Activated naive CD4-positive, alpha-beta T cell treated with anti-CD3 and anti-CD28 coated beads, Interleukin-2, amount 10 ng/mL, durations not matched to agents 7 days and 5 days (primary cell): ENCODE measurements at regions not wholly inside any gene's neighbourhood (a gene's known extent, or its start where the extent isn't known, plus 50 kb on each side); places are given as distances from the start of the nearest gene placed in this dataset.

Experiments used
- CTCF ChIA-PET: fragments of 350-600 bp; sonication (Branson Sonifier 250); formaldehyde crosslinking; loops from one replicate; lab custom pipeline; 2021; ENCODE audit warnings: antibody characterized with exemption; lab: Charles Lee
- DNase-seq: peaks from one replicate; pipeline ENCODE4 v3.0.0-alpha.2; 2020
- H3K27ac Mint-ChIP-seq: one replicate; pipeline ENCODE4 v1.8.0; 2021; ENCODE audit warnings: mild to moderate bottlenecking, moderate library complexity, mixed read lengths
- H3K27me3 Mint-ChIP-seq: one replicate; pipeline ENCODE4 v1.8.0; 2021; ENCODE audit warnings: mild to moderate bottlenecking, mixed read lengths
- H3K36me3 Mint-ChIP-seq: one replicate; pipeline ENCODE4 v1.8.0; 2021; ENCODE audit warnings: mixed read lengths
- H3K4me1 Mint-ChIP-seq: one replicate; pipeline ENCODE4 v1.8.0; 2021; ENCODE audit warnings: mixed read lengths
- H3K4me3 Mint-ChIP-seq: one replicate; pipeline ENCODE4 v1.8.0; 2021; ENCODE audit warnings: mild to moderate bottlenecking, moderate library complexity, mixed read lengths
- H3K9me3 Mint-ChIP-seq: one replicate; pipeline ENCODE4 v1.8.0; 2021; ENCODE audit warnings: mixed read lengths

DNA sequence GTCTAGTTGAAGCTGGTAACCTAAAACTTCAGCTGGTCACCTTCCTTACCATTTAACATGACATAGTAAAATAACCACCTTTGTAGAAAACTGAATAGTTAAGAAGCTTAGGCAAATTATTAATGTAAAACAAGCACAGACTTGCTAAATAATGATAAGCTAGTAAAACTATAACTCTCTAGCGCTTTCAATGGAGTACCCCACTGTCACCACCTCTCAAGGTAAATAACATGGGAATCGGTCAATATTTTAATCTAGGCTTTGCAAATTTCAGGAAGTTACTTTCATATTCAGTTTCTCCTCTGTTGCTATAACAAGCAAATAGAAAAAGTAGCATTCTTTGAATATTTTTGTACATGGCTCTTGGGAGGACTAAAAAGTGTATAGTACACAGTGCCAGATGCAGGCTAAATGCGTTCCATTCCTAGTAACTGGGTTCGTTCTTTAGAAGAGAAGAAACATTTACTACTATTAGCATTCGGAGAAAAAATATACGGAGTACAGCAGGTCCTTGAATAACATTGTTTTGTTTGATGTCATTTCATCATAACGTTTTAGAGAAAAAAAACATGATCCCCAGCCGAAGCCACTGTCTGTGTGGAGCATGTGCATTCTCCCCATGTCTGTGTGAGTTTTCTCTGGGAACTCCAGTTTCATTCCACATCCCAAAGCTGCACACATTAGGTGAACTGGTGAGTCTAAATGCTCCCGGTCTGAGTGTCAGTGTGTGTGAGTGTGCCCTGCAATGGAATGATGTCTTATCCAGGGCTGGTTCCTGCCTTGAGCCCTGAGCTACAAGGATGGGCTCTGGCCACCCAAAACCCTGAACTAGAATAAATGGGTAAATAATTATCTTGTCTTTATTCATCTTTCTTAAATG is 52.5 kb downstream of the EPRS1 start:
- CTCF ChIA-PET = interaction anchor here (0.6 to 1.4 kb wide), 2 partner anchors 19 to 739 kb away, joined by 3 to 4 read pairs; no protein-coding TSS in a partner anchor
- no peak overlapping the region for H3K27ac Mint-ChIP-seq

DNA sequence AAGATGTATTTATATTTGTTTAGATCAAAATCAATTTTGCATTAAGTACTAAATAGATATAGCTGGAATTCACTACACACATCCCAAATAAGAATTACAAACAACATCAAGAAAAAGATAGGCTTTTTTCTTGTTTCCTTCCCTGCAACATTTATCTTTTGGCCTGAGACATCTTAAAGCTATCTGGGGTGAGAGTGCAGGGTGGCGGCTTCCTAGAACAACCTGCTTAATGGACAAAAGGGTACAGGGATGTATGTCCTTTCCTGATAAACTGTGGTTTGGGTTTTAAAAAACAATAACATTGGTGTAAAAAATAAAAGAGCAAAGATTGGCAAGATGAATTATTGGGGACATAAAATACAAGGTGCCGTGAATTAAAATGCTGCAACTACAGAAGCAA is 54.4 kb downstream of the EPRS1 start:
- no peaks in the 10 kb centered on the region for H3K9me3 Mint-ChIP-seq
- H3K36me3 Mint-ChIP-seq = peaks cover 41% of the 10 kb centered on the region
- no peak overlapping the region for H3K4me3 Mint-ChIP-seq
- H3K27ac Mint-ChIP-seq = no peak overlapping the region
- no peak for DNase-seq
- CTCF ChIA-PET = interaction anchor here (0.7 to 1.5 kb wide), 3 partner anchors 21 to 119 kb away, joined by 3 to 4 read pairs (median 3); no protein-coding TSS in a partner anchor
- H3K27me3 Mint-ChIP-seq = no peaks in the 10 kb centered on the region
- H3K4me1 Mint-ChIP-seq = no peaks in the 10 kb centered on the region

More for the DNA sequence above, 52.5 kb downstream of the EPRS1 start:
- no peaks in the 10 kb centered on the region for H3K4me1 Mint-ChIP-seq
- no peaks in the 10 kb centered on the region for H3K9me3 Mint-ChIP-seq
- peaks cover 36% of the 10 kb centered on the region for H3K36me3 Mint-ChIP-seq
- no peaks in the 10 kb centered on the region for H3K27me3 Mint-ChIP-seq
- H3K4me3 Mint-ChIP-seq = no peak overlapping the region
- no peak for DNase-seq

DNA sequence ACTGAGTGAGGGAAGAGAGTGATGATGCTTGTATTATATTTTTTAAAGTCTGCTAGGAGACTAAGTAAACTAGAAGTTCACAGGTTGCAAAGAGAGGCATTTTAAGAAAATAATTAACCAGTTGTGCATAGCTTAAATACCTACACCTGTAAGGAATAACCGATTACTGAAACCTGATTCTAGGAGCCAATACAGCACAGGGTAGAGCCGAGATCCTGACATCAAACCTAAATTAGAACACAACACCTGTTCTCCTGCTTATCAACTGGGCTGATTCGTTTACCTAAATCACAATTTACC is 54.8 kb downstream of the EPRS1 start:
- no peak overlapping the region for H3K4me3 Mint-ChIP-seq
- peaks cover 40% of the 10 kb centered on the region for H3K36me3 Mint-ChIP-seq
- CTCF ChIA-PET = interaction anchor here (0.7 to 1.5 kb wide), 4 partner anchors 21 to 166 kb away, joined by 3 to 4 read pairs (median 3); no protein-coding TSS in a partner anchor
- no peak for DNase-seq
- no peaks in the 10 kb centered on the region for H3K9me3 Mint-ChIP-seq
- no peaks in the 10 kb centered on the region for H3K4me1 Mint-ChIP-seq
- no peaks in the 10 kb centered on the region for H3K27me3 Mint-ChIP-seq
- no peak overlapping the region for H3K27ac Mint-ChIP-seq

DNA sequence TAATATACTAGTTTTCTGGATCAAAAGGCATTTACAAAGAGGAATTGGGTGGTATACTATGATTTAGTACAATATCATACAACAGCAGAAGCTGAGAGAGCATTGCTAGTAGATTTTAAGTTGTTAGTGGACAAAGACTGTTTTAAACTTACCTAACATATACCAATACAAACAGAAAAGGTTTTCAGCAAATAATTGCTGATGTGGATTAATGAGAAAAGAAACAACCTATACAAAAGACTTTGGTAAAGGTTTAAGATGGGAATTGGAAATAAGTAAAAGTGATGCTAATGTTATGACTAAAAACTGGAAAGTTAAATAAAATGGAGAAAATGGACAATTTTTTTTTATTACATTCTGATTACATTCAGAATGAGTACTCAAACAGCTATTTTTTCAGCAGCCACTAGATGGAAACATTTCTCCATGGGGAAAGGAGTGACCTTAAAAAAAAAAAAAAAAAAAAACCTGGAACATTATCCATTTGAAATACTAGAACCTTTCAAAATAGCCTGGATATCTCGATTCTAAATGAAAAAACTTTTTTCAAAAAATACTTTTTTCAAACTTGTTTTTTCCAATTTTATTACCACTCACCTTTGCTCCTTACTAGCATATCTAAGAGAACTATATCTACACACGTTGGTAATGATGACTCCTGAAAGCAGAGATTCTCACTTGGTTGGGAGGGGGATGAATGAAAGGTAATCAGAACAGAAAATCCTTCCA is 55.4 kb downstream of the EPRS1 start:
- DNase-seq = no peak
- H3K9me3 Mint-ChIP-seq = no peaks in the 10 kb centered on the region
- H3K27ac Mint-ChIP-seq = no peak overlapping the region
- CTCF ChIA-PET = interaction anchor here (0.7 to 1.5 kb wide), 4 partner anchors 22 to 167 kb away, joined by 3 to 4 read pairs (median 4); no protein-coding TSS in a partner anchor
- no peaks in the 10 kb centered on the region for H3K27me3 Mint-ChIP-seq
- no peak overlapping the region for H3K4me3 Mint-ChIP-seq
- H3K36me3 Mint-ChIP-seq = peaks cover 39% of the 10 kb centered on the region
- H3K4me1 Mint-ChIP-seq = no peaks in the 10 kb centered on the region

DNA sequence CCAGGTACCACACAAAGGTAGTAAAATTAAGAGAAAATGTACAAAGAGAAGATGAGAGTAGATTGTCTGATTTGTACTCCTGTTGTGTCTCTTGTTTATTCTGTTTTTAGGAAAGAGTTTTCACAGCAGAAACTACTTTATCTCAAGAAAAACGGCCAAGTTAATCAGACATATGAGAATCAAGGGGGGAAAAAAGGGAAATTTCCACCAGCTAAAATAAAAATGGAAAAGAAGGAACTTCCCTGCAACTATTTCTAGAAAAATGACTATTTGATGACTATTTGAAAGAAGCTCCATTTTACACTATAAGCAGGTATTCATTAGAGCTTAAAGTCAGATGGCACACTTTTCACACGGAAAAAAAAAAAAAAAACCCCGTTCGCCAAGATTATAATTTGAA is 56.5 kb downstream of the EPRS1 start:
- Mint-ChIP-seq H3K4me1 (no peaks in the 10 kb centered on the region), H3K27ac (no peak overlapping the region), H3K4me3 (no peak overlapping the region), H3K27me3 (no peaks in the 10 kb centered on the region), H3K9me3 (no peaks in the 10 kb centered on the region), H3K36me3 (peaks cover 29% of the 10 kb centered on the region)
- no peak for DNase-seq
- CTCF ChIA-PET = interaction anchor here (0.8 to 1.2 kb wide), 3 partner anchors 9 to 787 kb away, joined by 3 to 6 read pairs (median 5); no protein-coding TSS in a partner anchor

DNA sequence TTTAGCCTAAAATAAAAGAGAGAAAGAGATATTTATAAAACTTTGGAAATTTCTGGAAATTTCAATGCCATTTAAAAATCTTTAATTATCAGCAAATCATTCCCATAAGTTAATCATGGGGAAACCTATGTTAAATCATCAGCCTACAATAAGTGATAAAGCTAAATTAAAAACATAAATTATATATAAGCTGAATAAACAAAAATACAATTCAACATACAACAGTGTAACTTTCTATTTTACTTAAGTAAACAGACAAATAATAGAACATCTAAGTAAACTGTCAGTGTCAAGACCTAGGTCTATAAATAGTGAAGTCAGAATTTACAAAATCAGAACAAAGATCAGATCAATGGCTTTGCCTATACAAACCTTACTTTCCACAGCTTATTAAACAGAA is 57.5 kb downstream of the EPRS1 start:
- no peak for DNase-seq
- CTCF ChIA-PET = interaction anchor here (0.9 to 1.2 kb wide), 5 partner anchors 10 to 788 kb away, joined by 3 to 6 read pairs (median 3); no protein-coding TSS in a partner anchor
- Mint-ChIP-seq H3K27me3 (no peaks in the 10 kb centered on the region), H3K36me3 (peaks cover 32% of the 10 kb centered on the region), H3K9me3 (no peaks in the 10 kb centered on the region), H3K4me3 (no peak overlapping the region), H3K4me1 (no peaks in the 10 kb centered on the region), H3K27ac (no peak overlapping the region)

DNA sequence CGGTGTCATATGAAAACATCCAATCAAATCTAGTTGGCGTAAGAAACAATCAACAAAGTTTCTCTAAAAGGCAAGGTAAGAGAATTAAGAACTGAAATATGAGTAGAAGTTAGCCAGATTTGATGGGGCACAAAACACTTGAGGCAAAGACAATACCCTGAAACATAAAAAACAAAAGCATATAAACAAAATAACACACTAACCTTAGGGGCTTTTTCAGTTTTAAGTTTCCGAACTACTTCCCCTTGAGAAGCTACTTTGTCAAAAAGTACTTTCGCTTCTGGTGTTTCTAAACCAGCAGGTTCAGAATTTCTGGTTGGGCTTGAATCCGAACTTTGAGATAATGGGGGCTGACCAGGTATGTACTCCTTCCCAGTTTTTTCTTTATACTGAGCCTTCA is 57.9 kb downstream of the EPRS1 start:
- H3K27me3 Mint-ChIP-seq = no peaks in the 10 kb centered on the region
- no peak for DNase-seq
- no peak overlapping the region for H3K27ac Mint-ChIP-seq
- no peak overlapping the region for H3K4me3 Mint-ChIP-seq
- CTCF ChIA-PET = interaction anchor here (0.9 to 1.1 kb wide), 3 partner anchors 23 to 705 kb away, joined by 3 to 4 read pairs (median 3); no protein-coding TSS in a partner anchor
- no peaks in the 10 kb centered on the region for H3K9me3 Mint-ChIP-seq
- no peaks in the 10 kb centered on the region for H3K4me1 Mint-ChIP-seq
- peaks cover 32% of the 10 kb centered on the region for H3K36me3 Mint-ChIP-seq

DNA sequence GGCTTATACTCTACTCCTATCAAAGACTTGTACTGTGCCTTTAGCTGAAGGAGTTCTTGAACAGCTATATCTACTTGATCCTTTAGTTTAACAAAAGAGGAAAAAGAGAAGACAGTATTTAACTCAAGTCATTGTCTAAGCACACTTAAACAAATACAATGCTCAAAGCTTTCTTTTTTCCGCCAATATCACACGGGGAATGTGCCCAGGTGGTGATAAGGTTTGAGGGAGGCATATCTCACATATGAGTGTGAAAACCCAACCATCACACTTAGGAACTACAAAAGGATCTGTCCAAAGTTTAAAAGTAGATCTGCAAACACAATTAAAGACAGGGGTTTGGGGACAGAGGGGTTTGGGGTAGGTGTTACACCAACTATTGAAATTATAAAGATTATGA is 59.0 kb upstream of the SLC30A10 start:
- H3K4me3 Mint-ChIP-seq = no peak overlapping the region
- CTCF ChIA-PET = no interaction called here

DNA sequence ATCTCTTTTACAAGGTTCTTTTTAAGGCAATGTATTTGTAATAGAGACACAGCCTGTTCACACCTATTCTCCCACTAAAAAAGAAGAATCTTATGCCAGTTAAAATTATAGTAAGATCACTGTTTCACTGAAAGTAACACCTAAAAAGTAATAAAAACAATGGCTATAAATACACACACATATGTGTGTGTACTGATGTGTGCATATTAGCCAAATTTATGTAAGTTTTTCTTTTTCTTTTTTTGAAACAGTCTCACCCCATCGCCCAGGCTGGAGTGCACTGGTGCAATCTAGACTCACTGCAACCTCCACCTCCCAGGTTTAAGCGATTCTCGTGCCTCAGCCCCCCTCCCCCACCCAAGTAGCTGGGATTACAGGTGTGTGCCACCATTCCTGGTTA is 56.8 kb upstream of the SLC30A10 start:
- no peaks in the 10 kb centered on the region for H3K4me1 Mint-ChIP-seq
- H3K4me3 Mint-ChIP-seq = no peak overlapping the region
- no peaks in the 10 kb centered on the region for H3K9me3 Mint-ChIP-seq
- no peak for DNase-seq
- no peak overlapping the region for H3K27ac Mint-ChIP-seq
- CTCF ChIA-PET = no interaction called here
- H3K27me3 Mint-ChIP-seq = no peaks in the 10 kb centered on the region
- H3K36me3 Mint-ChIP-seq = peaks cover 31% of the 10 kb centered on the region

More for the DNA sequence above, 59.0 kb upstream of the SLC30A10 start:
- Mint-ChIP-seq H3K27ac (no peak overlapping the region), H3K27me3 (no peaks in the 10 kb centered on the region), H3K4me1 (no peaks in the 10 kb centered on the region), H3K36me3 (peaks cover 33% of the 10 kb centered on the region), H3K9me3 (no peaks in the 10 kb centered on the region)
- DNase-seq = no peak
